ENCODE measurements at regions not wholly inside any gene's neighbourhood (a gene's known extent, or its start where the extent isn't known, plus 50 kb on each side); places are given as distances from the start of the nearest gene placed in this dataset.

GRCh38 chr1:112247036-112247597 is 148.9 kb upstream of the CTTNBP2NL start:
- H3K4me3 ChIP-seq (ENCODE audit: low read depth, low read length), result no peak overlapping the region
- no peak for DNase-seq (ENCODE audit: low read depth)
- TF ChIP-seq CTCF (IDR thresholded peaks at IDR 0.05; ENCODE audit: low read depth, low read length, missing control alignments), result no peak

GRCh38 chr1:112247961-112248360 is 148.1 kb upstream of the CTTNBP2NL start:
- H3K4me3 ChIP-seq (ENCODE audit: low read depth, low read length), result no peak overlapping the region
- TF ChIP-seq CTCF (IDR thresholded peaks at IDR 0.05; ENCODE audit: low read depth, low read length, missing control alignments), result no peak
- DNase-seq (ENCODE audit: low read depth), result no peak

- DNase-seq (ENCODE audit: low read depth), result no peak
- H3K4me3 ChIP-seq (ENCODE audit: low read depth, low read length), result no peak overlapping the region
- TF ChIP-seq CTCF (IDR thresholded peaks at IDR 0.05; ENCODE audit: low read depth, low read length, missing control alignments), result no peak
Measured at GRCh38 chr1:112250892-112251291, 145.1 kb upstream of the CTTNBP2NL start.

GRCh38 chr1:112251766-112252506 is 144.1 kb upstream of the CTTNBP2NL start:
- DNase-seq (ENCODE audit: low read depth), result no peak

GRCh38 chr1:112253366-112253765 is 142.6 kb upstream of the CTTNBP2NL start:
- H3K4me3 ChIP-seq (ENCODE audit: low read depth, low read length), result no peak overlapping the region
- DNase-seq (ENCODE audit: low read depth), result no peak
- no peak for TF ChIP-seq CTCF (IDR thresholded peaks at IDR 0.05; ENCODE audit: low read depth, low read length, missing control alignments)

More at GRCh38 chr1:112251766-112252506, 144.1 kb upstream of the CTTNBP2NL start:
- no peak for TF ChIP-seq CTCF (IDR thresholded peaks at IDR 0.05; ENCODE audit: low read depth, low read length, missing control alignments)
- H3K4me3 ChIP-seq (ENCODE audit: low read depth, low read length), result no peak overlapping the region

- no peak for DNase-seq (ENCODE audit: low read depth)
Measured at GRCh38 chr1:112255080-112255479, 140.9 kb upstream of the CTTNBP2NL start.

More at GRCh38 chr1:112255080-112255479, 140.9 kb upstream of the CTTNBP2NL start:
- H3K4me3 ChIP-seq (ENCODE audit: low read depth, low read length), result no peak overlapping the region
- TF ChIP-seq CTCF (IDR thresholded peaks at IDR 0.05; ENCODE audit: low read depth, low read length, missing control alignments), result no peak
